VCaP (cell line): ENCODE measurements at regions not wholly inside any gene's neighbourhood (a gene's known extent, or its start where the extent isn't known, plus 50 kb on each side); places are given as distances from the start of the nearest gene placed in this dataset.

ENCODE experiments used
- H3K27ac ChIP-seq: fragments of 450-650 bp; 2 replicates; pipeline ENCODE4 v1.5.1; 2017
- CTCF ChIP-seq: fragments of 450-650 bp; conservative IDR thresholded peaks from 2 replicates; pipeline ENCODE4 v1.5.1; 2017; ENCODE audit warnings: mild to moderate bottlenecking, moderate library complexity

GRCh38 chr11:92295175-92296137 is 70.8 kb downstream of the FAT3 start:
- TF ChIP-seq CTCF, result no peak
- H3K27ac ChIP-seq, result no peak overlapping the region

GRCh38 chr11:92296138-92296515 is 71.5 kb downstream of the FAT3 start:
- no peak overlapping the region for H3K27ac ChIP-seq
- no peak for TF ChIP-seq CTCF

GRCh38 chr11:92297567-92298553 is 73.2 kb downstream of the FAT3 start:
- H3K27ac ChIP-seq, result no peak overlapping the region
- TF ChIP-seq CTCF, result no peak

GRCh38 chr11:92300876-92301275 is 76.3 kb downstream of the FAT3 start:
- no peak for TF ChIP-seq CTCF
- H3K27ac ChIP-seq, result no peak overlapping the region

- no peak for TF ChIP-seq CTCF
- no peak overlapping the region for H3K27ac ChIP-seq
Observed at GRCh38 chr11:92302770-92303169, 78.2 kb downstream of the FAT3 start.

- TF ChIP-seq CTCF, result no peak
- no peak overlapping the region for H3K27ac ChIP-seq
Observed at GRCh38 chr11:92304271-92304670, 79.7 kb downstream of the FAT3 start.

GRCh38 chr11:92306966-92307510 is 82.4 kb downstream of the FAT3 start:
- peak overlapping the region; percentile 57 for H3K27ac ChIP-seq
- TF ChIP-seq CTCF, result no peak
